ENCODE measurements at regions not wholly inside any gene's neighbourhood (a gene's known extent, or its start where the extent isn't known, plus 50 kb on each side); places are given as distances from the start of the nearest gene placed in this dataset.
A peak's percentile ranks its signal among the peaks of the same experiment; 100 is the strongest.

DNA sequence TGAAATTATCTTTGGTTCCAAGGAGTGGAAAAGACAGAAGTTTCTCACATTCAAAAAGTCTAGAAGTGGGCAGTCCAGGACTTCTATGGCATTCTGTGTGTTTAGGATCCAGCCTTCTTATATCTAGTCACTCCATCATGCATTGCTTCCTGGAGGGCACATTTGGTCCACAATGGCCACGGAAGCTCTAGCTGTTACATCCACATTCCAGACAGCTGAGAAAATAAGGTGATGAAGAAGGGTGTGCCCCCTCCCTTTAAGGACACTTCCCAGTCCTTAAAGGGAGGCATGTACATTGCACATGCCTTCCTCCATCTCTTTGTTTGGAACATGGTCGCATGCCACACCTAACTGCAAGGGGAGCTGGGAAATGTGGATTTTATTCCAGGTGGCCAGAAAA is 59.9 kb upstream of the BZW1 start:
- Histone ChIP-seq H2BK5ac (ENCODE audit: low read depth, low read length) (no peak overlapping the region), H3K4me2 (ENCODE audit: insufficient read depth in 1 of 2, low read depth in 2 of 2, low read length in 2 of 2) (no peak overlapping the region), H3K79me1 (ENCODE audit: low read depth, low read length) (no peaks in the 10 kb centered on the region), H2AFZ (ENCODE audit: low read length) (0 out of 2 replicates have a peak overlapping the region, but pooled peaks have one; percentile 38), H3K23me2 (ENCODE audit: low read depth, low read length) (no peaks in the 10 kb centered on the region; the same call in 1 of the 2 replicates), H2BK15ac (ENCODE audit: low read length) (no peak overlapping the region), H3K4me1 (replicated peaks in 1 of 4; ENCODE audit: control insufficient read depth in 3 of 4, insufficient read depth in 4 of 4, low read length in 3 of 4) (no peaks in the 10 kb centered on the region; a peak in 1 of 7 replicates), H3K23ac (ENCODE audit: insufficient read length) (no peak overlapping the region), H3K9me3 (ENCODE audit: insufficient read depth in 2 of 2, low read depth in 1 of 2, low read length in 1 of 2) (no peaks in the 10 kb centered on the region), H4K5ac (ENCODE audit: insufficient read length, low read depth, low read length) (no peak overlapping the region), H4K8ac (ENCODE audit: extremely low read depth, insufficient read depth, low read length) (no peak overlapping the region), H3K27me3 (replicated peaks in 1 of 4; ENCODE audit: control insufficient read depth in 3 of 4, extremely low read depth in 1 of 4, insufficient read depth in 3 of 4, low read length in 3 of 4) (no peaks in the 10 kb centered on the region), H3K18ac (ENCODE audit: extremely low read depth, low read length) (no peak overlapping the region), H4K20me1 (replicated peaks in 1 of 2; ENCODE audit: control insufficient read depth in 1 of 2, insufficient read depth in 2 of 2, low read length in 2 of 2) (no peaks in the 10 kb centered on the region), H2BK20ac (ENCODE audit: low read length) (no peak overlapping the region), H2BK120ac (replicated peaks; ENCODE audit: low read depth, low read length) (no peak overlapping the region), H4K91ac (replicated peaks; ENCODE audit: insufficient read length, low read length) (no peak overlapping the region), H3K9ac (replicated peaks in 1 of 4; ENCODE audit: extremely low read depth in 1 of 4, low read depth in 3 of 4, low read length in 3 of 4) (no peak overlapping the region), H3K36me3 (ENCODE audit: control insufficient read depth in 2 of 4, insufficient read depth in 4 of 4, low read length in 3 of 4) (no peaks in the 10 kb centered on the region), H2BK12ac (ENCODE audit: low read depth, low read length) (no peak overlapping the region), H3K27ac (ENCODE audit: low read depth, low read length) (no peak overlapping the region), H2AK5ac (ENCODE audit: low read depth, low read length) (no peak overlapping the region), H3K14ac (ENCODE audit: insufficient read length) (no peak overlapping the region), H3K79me2 (ENCODE audit: control insufficient read depth in 1 of 2, insufficient read depth in 2 of 2, low read length in 2 of 2) (no peaks in the 10 kb centered on the region), H3K56ac (replicated peaks; ENCODE audit: insufficient read length, low read depth, low read length) (no peak overlapping the region), H3K4ac (replicated peaks; ENCODE audit: insufficient read length, low read depth, low read length) (no peak overlapping the region), H3K4me3 (ENCODE audit: extremely low read depth in 1 of 4, insufficient read depth in 2 of 4, low read depth in 3 of 4, low read length in 4 of 4) (no peak overlapping the region)
- POLR2A ChIA-PET (ENCODE audit: partially characterized antibody): no interaction called here
- DNase-seq (ENCODE audit: low read depth in 1 of 2, low spot score in 2 of 2): no peak
- CTCF ChIA-PET (ENCODE audit: partially characterized antibody): no interaction called here
- WGBS, 2 experiments (ENCODE audit: extremely low coverage in 1 of 2, insufficient coverage in 1 of 2, insufficient read length in 1 of 2, insufficient replicate concordance in 2 of 2, low coverage in 1 of 2, low lambda C conversion rate in 2 of 2, missing lambda C conversion rate in 1 of 2): 84% methylated on average over 2 of the region's 2 CpGs; no CpG with 5 or more reads in 1 of the 2 experiments
- no peak for FAIRE-seq
- TF ChIP-seq SRF (IDR thresholded peaks at IDR 0.05; ENCODE audit: low read depth, low read length) (no peak), TAF1 (IDR thresholded peaks at IDR 0.05; ENCODE audit: low read depth, low read length) (no peak), RXRA (IDR thresholded peaks at IDR 0.05; ENCODE audit: insufficient read depth, low read depth, low read length) (no peak)
- TF ChIP-seq, protein P1, sequence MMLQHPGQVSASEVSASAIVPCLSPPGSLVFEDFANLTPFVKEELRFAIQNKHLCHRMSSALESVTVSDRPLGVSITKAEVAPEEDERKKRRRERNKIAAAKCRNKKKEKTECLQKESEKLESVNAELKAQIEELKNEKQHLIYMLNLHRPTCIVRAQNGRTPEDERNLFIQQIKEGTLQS (IDR thresholded peaks at IDR 0.05; ENCODE audit: insufficient read depth, low read depth, low read length): no peak
